HG03521 (cell line): ENCODE measurements at regions not wholly inside any gene's neighbourhood (a gene's known extent, or its start where the extent isn't known, plus 50 kb on each side); places are given as distances from the start of the nearest gene placed in this dataset.
"Not testable (repeated sequence)": the region's sequence is repeated elsewhere in the genome, so short reads cannot be mapped to it uniquely, and the experiment has no call there.

Source experiments
- ATAC-seq: cut with Tn5 transposase; IDR thresholded peaks from one replicate; pipeline ENCODE4 v1.9.1; 2021; ENCODE audit warnings: mild to moderate bottlenecking, moderate library complexity; ENCODE audit not compliant: unreplicated experiment

- no peak for ATAC-seq
Measured at GRCh38 chr14:85883966-85884365, 354.0 kb downstream of the FLRT2 start.

GRCh38 chr14:85883101-85883500 is 353.2 kb downstream of the FLRT2 start:
- ATAC-seq, result no peak

GRCh38 chr14:85881935-85882334 is 352.0 kb downstream of the FLRT2 start:
- no peak for ATAC-seq

- no peak for ATAC-seq
Measured at GRCh38 chr14:85878874-85879273, 348.9 kb downstream of the FLRT2 start.

GRCh38 chr14:85873006-85873405 is 343.1 kb downstream of the FLRT2 start:
- no peak for ATAC-seq

GRCh38 chr14:85867450-85867849 is 337.5 kb downstream of the FLRT2 start:
- ATAC-seq, result no peak

- no peak for ATAC-seq
Measured at GRCh38 chr14:85865701-85866100, 335.8 kb downstream of the FLRT2 start.

- no peak for ATAC-seq
Measured at GRCh38 chr14:85858634-85859033, 328.7 kb downstream of the FLRT2 start.

GRCh38 chr14:85856430-85856829 is 326.5 kb downstream of the FLRT2 start:
- no peak for ATAC-seq

GRCh38 chr14:85853996-85854526 is 324.1 kb downstream of the FLRT2 start:
- no peak for ATAC-seq

- ATAC-seq, result no peak
Measured at GRCh38 chr14:85852906-85853305, 323.0 kb downstream of the FLRT2 start.

- not testable (repeated sequence) for ATAC-seq
Measured at GRCh38 chr14:85852123-85852522, 322.2 kb downstream of the FLRT2 start.

GRCh38 chr14:85830549-85830948 is 300.6 kb downstream of the FLRT2 start:
- not testable (repeated sequence) for ATAC-seq

- not testable (repeated sequence) for ATAC-seq
Measured at GRCh38 chr14:85829601-85830000, 299.7 kb downstream of the FLRT2 start.

GRCh38 chr14:85824526-85824925 is 294.6 kb downstream of the FLRT2 start:
- no peak for ATAC-seq

- no peak for ATAC-seq
Measured at GRCh38 chr14:85822236-85822635, 292.3 kb downstream of the FLRT2 start.

- ATAC-seq, result no peak
Measured at GRCh38 chr14:85817430-85817829, 287.5 kb downstream of the FLRT2 start.

- no peak for ATAC-seq
Measured at GRCh38 chr14:85813040-85813439, 283.1 kb downstream of the FLRT2 start.

- no peak for ATAC-seq
Measured at GRCh38 chr14:85811340-85811739, 281.4 kb downstream of the FLRT2 start.

GRCh38 chr14:85799668-85800067 is 269.7 kb downstream of the FLRT2 start:
- ATAC-seq, result no peak

- no peak for ATAC-seq
Measured at GRCh38 chr14:85798856-85799255, 268.9 kb downstream of the FLRT2 start.

GRCh38 chr14:85793533-85793932 is 263.6 kb downstream of the FLRT2 start:
- ATAC-seq, result no peak

GRCh38 chr14:85789506-85789905 is 259.6 kb downstream of the FLRT2 start:
- ATAC-seq, result no peak
